Omental fat pad (tissue), 3 donors: ENCODE measurements at regions not wholly inside any gene's neighbourhood (a gene's known extent, or its start where the extent isn't known, plus 50 kb on each side); places are given as distances from the start of the nearest gene placed in this dataset.

Source experiments
- ATAC-seq: fragments of 150-250 bp; one replicate; pipeline ENCODE4 v1.9.1; 2016; ENCODE audit warnings: mild to moderate bottlenecking, moderate library complexity; ENCODE audit not compliant: low FRiP score
- DNase-seq: peaks from one replicate; pipeline ENCODE4 v3.0.0-alpha.2; 2019; ENCODE audit warnings: low spot score
- TF ChIP-seq, protein P1 (sequence below), 3 donors: fragments of 450-650 bp; IDR thresholded peaks; one replicate each; pipeline ENCODE4 v1.5.1; 2016 to 2017; ENCODE audit warnings: antibody characterized with exemption in 3 of 3, mild to moderate bottlenecking in 3 of 3, moderate library complexity in 2 of 3

DNA sequence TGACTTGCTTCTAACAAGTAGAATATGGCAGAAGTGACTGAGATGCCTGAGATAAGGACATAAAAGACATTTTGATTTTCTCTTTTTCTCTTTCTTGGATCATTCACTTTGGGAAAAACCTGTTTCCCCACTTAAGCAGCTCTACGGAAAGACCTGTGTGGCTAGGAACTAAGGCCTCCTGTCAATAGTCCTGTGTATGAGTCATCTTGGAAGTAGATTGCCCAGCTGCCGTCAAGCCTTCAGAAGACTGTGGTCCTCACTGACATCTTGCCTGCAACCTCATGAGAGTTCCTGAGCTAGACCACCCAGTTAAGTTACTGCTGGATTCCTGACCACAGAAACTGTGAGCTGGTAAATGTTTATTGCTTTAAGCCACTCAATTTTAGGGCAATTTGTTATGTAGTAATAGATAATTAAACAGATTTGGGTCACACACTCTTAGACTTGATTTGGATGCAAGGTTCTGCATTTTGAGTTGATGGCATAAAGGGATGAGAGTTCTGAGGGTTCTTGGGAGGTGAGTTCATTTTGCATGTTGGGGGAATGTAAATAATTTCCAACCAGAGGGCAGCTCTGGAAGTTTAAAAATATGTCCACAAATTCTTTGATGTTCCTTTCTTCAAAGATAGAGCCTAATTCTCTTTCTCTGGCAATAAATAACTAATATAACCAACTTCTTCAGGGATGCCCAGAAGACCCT is 229.2 kb downstream of the SQOR start:
- DNase-seq (no peak), ATAC-seq (no peak)
- TF ChIP-seq, protein P1, sequence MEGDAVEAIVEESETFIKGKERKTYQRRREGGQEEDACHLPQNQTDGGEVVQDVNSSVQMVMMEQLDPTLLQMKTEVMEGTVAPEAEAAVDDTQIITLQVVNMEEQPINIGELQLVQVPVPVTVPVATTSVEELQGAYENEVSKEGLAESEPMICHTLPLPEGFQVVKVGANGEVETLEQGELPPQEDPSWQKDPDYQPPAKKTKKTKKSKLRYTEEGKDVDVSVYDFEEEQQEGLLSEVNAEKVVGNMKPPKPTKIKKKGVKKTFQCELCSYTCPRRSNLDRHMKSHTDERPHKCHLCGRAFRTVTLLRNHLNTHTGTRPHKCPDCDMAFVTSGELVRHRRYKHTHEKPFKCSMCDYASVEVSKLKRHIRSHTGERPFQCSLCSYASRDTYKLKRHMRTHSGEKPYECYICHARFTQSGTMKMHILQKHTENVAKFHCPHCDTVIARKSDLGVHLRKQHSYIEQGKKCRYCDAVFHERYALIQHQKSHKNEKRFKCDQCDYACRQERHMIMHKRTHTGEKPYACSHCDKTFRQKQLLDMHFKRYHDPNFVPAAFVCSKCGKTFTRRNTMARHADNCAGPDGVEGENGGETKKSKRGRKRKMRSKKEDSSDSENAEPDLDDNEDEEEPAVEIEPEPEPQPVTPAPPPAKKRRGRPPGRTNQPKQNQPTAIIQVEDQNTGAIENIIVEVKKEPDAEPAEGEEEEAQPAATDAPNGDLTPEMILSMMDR (IDR thresholded peaks at IDR 0.05), result no peak

DNA sequence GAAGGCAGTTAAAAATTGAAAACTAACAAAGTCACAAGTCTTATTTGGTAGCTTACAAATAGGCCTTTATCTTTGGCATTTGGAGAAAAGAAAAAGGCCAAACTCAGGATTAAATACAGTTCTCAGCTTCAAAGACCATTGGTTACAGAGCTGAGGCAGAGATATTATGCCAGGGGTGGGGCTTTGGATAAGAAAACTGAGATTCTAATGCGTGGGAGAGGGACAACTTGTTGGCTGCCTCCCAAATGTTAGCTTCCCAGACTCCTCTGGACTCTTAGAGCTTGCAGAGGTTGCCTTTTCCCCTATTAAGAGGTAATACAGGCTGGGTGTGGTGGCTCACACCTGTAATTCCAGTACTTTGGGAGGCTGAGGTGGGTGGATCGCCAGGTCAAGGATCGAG is 231.8 kb downstream of the SQOR start:
- no peak for DNase-seq
- TF ChIP-seq, protein P1 (IDR thresholded peaks at IDR 0.05), result no peak
- no peak for ATAC-seq

DNA sequence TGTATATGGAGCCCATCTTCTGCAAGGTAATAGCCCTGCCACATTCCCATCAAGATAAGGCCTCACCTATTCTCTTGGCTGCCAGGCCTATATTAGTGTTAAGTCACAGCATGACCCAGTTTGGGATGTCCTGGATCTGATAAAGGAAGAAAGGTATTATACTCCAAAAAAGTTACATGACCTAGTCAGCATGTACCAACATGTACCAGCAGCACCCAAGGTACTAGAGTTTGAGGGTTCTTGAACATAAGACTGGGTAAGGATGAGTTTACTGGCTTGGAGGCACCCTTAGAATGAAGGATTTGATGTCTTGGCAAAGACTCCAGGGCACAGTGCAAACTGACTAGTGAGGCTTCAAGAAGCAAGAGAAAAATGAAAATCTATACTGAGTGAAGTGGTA is 232.5 kb downstream of the SQOR start:
- ATAC-seq (no peak), DNase-seq (no peak)
- TF ChIP-seq, protein P1 (IDR thresholded peaks at IDR 0.05), result no peak

DNA sequence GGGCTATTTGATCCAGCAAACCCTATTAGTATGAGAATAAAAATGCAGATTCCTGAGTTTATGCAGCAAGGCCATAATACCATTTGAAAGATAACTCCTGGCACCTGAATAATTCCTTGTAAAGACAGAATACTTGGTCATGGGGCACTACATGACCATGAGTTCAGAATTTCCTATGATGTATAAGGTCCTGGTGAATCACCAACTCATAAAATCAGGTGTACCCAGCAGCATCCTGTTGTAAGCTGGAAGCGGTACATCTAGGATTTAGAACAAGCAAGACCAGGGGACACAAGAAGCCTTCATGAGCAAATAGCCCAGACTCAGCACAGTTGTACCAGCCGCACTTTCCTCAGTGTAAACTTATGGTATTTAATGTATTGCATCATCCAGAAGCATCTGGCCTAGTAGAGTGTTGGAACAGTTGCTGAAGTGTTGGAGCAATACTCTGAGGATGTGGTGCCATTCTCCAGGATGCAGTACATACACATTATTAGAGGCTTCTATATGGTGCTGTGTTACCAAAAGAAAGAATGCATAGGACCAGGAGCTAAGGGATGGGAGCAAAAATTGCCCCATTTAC is 233.4 kb downstream of the SQOR start:
- ATAC-seq (no peak), DNase-seq (no peak)
- TF ChIP-seq, protein P1 (IDR thresholded peaks at IDR 0.05), result no peak

DNA sequence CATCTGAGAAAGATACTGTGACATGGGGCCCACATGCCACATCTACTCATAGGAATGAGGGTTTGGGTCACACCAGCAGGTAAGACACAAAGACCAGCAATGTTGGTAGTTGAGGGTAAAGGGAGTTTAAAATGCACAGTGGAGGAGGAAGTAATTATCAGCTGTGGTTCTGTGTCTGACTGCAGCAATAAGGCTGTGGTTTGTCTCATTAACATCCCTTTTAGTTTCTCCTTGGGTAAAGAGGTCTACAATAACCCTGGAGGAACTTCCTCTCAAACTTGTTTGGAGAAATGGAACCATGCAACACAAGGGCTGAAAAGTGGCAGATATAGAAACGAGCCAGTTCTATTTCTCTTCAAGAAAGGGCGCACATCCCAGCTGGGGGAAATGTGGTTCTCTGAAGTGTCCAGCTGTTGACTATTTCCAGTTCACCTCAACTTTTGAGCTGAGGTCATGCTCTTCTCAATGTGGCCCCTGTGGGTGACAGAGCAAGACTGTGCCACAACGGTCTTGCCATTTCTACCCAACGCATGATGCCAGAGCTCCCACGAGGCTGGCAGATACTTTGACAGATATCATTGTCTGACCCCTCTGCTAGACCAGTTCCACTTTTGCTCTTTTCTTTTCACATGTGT is 234.3 kb downstream of the SQOR start:
- ATAC-seq (no peak), DNase-seq (no peak)
- TF ChIP-seq, protein P1 (IDR thresholded peaks at IDR 0.05), result no peak

DNA sequence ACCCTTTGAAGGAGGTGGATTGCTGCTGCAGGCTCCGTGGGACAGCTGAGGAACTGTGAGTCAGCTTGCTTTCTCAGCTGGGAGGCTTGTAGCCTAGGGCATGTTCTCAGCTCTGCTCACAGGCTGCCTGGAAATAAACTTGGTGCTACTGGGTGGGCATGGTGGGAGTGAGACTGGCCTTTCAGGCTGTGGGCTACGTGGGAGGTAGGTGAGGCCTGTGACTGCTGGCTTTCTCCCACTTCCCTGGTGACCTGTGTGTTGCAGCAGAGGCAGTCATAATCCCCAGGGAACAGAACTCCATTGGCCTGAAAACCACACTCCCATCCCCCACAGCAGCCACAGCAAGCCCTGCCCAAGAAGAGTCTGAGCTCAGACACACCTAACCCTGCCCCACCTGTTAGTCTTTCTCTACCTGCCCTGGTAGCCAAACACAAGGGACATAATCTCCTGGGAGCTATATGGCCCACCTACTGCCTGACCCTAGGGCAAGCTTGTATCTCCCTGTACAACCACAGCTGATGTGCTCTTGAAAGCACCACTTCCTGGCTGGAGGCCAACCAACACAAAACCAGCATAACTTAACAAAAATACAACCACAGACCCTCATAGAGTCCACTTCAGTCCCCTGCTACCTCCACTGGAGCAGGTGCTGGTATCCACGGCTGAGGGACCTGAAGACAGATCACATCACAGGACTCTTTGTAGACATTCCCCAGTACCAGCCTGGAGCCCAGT is 236.5 kb downstream of the SQOR start:
- TF ChIP-seq, protein P1 (IDR thresholded peaks at IDR 0.05), result no peak
- DNase-seq, result no peak
- no peak for ATAC-seq
